Stimulated activated CD4-positive, alpha-beta T cell treated with anti-CD3 and anti-CD28 coated beads, Interleukin-4, amount 100 ng/mL, for 48 hours (primary cell): ENCODE measurements at regions not wholly inside any gene's neighbourhood (a gene's known extent, or its start where the extent isn't known, plus 50 kb on each side); places are given as distances from the start of the nearest gene placed in this dataset.

Experiments
- DNase-seq, 2 donors: peaks; one replicate each; pipeline ENCODE4 v3.0.0-alpha.2; 2020; ENCODE audit warnings: low read depth in 2 of 2

DNA sequence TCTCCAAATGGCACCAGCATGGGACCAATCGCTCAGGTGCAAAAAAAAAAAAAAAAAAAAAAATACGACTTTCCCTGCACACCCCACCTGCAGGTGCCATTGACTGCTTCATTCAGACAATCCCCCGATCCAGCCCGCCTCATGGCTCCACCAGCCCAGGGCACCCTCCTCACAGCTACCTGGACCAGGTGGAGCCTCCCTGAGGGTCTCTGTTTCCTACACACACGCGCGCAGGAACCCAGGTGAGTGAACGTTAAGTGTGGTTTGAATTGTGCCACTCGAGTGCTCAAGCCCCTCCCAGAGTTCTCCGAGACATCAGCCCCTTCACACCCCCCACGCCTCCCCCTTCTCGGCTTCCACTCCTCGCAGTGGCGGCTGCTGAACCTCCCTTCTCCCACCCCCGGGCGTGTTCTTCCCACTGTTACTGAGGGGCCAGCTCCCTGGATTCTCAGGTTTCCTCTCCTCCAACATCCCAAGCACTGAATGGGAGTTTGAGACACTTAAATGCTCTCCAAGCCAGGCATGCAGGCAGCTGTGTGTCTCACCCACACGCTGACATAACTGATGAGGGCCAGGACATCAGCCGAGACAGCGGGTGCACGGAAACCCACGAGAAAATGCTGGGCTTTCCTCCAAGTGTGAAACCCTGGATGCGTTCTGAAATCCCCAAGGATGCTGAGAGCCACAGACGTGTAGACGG is 88.8 kb upstream of the SNTG2 start:
- no peak for DNase-seq

DNA sequence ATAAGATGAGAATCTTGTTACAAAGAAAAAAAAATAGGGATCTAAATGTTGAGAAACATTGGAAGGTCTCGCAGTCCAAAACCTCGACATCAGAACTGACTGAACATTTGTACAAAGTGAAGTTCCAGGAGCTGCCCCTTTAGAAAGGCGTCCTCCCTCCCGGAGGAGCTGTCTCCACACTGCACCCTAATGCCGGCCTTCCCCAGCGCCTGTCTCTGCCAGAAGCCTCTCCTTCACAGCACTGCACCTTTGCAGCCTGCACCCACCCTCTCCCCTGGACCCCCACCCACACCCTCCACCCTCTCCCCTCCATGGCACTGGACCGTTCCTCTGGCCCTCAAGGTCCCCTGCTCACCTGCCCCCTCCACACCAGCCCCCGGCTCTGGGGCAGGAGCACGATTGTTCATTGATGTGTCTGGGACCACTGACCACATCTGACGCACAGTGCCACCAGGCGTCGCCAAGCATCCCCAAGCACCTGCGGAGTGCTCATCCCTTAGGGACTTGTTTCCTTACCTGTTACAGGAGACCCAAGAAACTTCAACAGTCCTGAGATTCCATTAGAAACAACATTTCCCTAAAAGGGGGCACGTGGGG is 90.3 kb upstream of the SNTG2 start:
- DNase-seq = no peak

GRCh38 chr2:858646-859045 is 92.0 kb upstream of the SNTG2 start:
- DNase-seq = no peak

- no peak for DNase-seq
Measured at GRCh38 chr2:857937-858336, 92.7 kb upstream of the SNTG2 start.

DNA sequence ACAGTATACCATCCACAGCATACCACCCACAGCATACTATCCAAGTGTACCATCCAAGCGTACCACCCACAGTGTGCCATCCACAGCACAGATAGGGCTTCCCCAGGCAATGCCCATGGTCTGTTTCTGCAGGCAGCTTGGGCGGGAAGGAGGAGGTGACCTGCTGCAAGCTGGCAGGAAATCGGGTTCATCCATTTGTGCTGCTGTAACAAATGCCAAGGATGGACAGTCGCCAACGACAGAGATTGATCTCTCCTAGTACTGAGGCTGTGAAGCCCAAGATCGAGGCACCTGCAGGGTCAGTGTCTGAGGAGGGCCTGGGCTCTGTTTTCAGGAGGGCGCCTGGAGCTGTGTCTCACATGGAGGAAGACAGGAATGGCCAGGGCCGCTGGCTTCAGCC is 93.6 kb upstream of the SNTG2 start:
- DNase-seq = no peak

DNA sequence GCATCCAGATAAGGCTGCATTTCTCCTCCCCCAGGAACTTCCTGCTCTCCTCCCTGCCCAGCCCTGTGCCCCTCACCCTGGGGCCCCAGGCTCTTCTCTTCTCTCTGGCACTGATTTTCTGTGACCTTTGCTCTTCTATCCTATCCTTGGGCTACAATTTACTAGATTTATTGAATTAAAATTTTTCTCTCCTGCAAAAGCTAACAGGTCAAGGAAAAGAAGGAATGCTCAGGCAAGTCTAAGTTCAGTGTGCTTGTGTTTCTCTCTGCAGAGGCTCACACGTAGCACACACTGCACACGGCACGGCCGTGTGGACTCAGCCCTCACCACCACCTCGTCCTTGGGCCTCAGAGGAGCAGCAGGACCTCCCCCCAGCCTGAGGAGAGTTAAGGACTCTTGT is 94.2 kb upstream of the SNTG2 start:
- no peak for DNase-seq

GRCh38 chr2:856041-856440 is 94.6 kb upstream of the SNTG2 start:
- no peak for DNase-seq

DNA sequence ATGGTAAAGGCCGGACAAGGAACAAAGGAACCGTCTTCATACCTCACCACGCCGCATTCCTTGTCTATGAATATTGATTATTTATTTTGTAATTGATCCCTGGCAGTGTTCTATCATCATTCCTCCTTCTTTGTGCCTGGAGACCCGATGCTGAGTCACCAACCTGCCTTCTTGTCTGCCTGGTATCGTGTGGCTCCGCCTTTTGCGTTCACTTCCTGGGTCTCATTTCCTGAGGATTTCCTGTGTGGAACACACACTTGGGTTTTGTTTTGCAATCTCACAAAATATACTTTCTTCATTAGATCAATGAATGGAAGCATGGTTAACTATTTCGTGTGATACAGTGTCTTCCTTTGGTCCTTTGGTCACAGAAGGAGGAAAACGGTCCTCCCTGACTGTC is 95.5 kb upstream of the SNTG2 start:
- DNase-seq = no peak

DNA sequence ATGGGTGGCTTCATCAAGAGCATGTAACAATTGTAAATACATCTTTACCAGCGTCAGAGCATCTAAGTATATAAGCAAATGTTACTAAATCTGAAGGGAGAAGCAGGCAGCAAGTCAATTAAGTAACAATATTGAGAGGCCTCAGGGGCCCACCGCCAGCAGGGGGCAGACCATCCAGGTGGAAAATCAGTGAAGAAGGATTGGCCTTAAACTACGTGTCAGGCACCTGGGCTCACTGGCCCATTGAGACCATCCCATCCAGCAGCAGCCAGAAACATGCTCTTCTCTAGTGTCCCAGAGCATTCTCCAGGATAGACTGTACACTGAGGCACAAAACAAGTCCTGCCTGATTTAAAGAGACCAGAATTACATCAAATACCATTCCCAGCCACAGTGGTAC is 96.2 kb upstream of the SNTG2 start:
- DNase-seq = peak; percentile 16 to 43

- DNase-seq = no peak
Measured at GRCh38 chr2:853203-853870, 97.3 kb upstream of the SNTG2 start.

GRCh38 chr2:852168-852567 is 98.5 kb upstream of the SNTG2 start:
- no peak for DNase-seq

DNA sequence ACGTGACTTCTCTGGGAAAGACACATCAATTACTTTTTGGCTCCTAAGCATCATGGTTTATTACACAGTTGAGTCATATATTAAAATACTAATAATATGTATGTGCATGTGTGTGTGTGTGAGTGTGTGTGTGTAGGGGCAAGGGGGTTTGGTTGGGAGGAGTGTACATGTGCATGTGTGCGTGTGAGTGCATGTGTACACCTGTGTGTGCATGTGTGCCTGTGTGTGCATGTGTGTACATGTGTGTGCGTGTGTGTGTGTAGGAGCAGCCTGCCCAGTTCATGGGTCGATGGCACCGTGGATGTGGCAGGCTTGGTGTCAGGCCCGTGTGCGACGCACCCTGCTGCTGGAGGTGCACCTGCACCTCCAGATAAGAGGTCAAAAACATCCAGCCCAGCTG is 99.0 kb upstream of the SNTG2 start:
- no peak for DNase-seq

- DNase-seq = no peak
Measured at GRCh38 chr2:851078-851477, 99.6 kb upstream of the SNTG2 start.

DNA sequence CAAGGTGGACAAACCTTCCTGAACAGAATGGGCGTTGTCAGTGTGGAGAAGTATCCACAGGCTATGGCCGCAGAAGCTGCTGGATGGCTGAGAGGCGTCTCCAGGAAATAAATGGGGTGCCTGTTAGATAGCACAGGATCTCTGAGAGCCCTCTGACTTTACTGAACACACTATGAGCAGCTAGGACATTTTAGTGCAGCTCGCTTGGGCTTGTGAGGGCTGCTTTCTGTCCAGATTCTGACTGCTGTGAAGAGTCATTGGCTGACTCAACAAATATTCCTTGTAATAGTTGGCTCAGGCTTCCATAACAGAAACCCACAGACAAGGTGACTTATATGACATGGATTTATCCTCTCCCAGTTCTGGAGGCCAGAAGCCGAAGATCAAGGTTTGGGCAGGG is 100.2 kb upstream of the SNTG2 start:
- no peak for DNase-seq

- no peak for DNase-seq
Measured at GRCh38 chr2:848099-848498, 102.5 kb upstream of the SNTG2 start.

DNA sequence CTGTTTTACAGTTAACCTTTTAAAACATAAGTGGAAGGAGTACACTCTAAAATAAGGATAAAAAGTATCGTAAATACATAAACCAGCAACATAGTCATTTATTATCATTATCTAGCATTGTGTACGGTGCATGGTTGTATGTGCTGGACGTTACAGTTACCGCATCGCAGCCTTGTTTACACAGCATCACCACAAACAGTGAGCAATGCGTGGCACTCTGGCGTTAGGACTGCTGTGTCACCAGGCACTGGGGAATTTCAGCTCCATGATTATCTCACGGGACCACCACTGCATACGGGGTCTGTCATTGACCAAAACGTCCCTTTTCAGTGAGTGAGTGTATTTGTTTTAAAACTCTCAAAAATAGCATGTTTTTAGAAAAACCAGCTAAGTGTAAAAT is 103.0 kb upstream of the SNTG2 start:
- DNase-seq = no peak

DNA sequence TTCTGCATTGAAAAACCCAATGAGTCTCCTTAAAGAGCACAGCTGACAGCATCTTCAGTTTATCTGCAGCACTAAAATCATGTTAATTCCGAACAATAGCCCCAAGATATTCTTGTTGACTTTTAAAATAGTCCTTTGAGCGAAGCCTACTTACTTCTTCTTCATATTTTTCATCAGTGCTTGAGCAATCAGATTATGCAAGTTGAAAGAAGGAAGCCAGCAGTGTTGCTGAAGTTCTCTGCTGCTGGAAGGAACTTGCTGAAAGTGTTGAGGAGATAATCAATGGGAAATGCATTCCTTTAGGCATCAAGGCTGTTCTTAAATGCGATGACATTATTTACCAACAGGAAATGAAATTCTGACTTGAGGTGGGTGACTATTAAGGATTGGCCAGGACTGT is 105.9 kb upstream of the SNTG2 start:
- DNase-seq = no peak

DNA sequence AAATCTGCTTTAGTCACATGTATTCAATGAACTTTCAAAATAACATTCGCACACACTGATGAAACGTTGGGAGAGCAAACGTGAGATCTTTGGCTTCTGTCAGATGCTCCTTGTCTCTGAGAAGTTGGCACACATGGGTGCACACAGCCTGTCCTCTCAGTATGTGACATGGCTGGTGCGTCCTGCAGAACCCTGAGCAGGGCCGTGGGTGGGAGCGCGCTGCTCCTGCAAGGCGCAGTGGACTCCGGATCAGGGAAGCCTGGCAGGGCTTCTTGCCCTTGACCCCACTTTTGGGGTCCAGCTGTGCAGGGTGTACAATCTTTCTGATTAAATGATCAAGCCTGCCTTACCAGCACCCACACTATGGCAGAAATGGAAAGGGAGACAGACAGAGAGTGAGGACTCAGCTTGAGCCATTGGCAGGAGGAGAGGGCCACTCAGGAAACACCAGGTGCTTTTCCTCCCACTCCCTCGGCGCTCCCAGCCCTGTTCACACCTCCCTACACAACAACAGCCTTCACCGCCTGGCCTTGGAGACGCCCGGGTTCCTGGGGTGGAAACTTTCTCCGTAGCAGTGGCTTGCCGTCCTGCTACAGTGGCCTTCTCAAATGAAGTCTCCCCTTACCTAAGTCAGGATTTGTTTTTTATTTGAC is 108.4 kb upstream of the SNTG2 start:
- no peak for DNase-seq

- DNase-seq = no peak
Measured at GRCh38 chr2:841036-841435, 109.6 kb upstream of the SNTG2 start.

- no peak for DNase-seq
Measured at GRCh38 chr2:834233-834632, 116.4 kb upstream of the SNTG2 start.

GRCh38 chr2:833180-833579 is 117.5 kb upstream of the SNTG2 start:
- no peak for DNase-seq

- DNase-seq = no peak
Measured at GRCh38 chr2:832635-833034, 118.0 kb upstream of the SNTG2 start.

DNA sequence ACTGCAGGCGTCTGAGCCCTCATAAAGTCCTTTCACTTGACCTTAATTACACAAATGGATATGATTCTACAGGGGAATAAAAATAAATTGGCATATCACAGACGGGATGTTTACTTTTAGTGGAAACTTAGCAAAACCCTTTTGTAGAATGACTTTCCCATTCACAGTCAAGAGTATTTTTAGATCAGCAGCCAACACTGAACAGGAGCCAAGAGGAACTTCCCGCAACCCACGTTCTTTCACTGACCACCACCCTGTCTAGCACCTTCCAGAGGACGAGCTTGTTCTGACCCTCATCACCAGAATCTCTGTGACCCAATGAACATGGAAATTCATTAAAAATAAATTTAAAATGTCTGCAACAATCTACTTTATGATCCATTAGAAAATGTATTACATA is 119.0 kb upstream of the SNTG2 start:
- no peak for DNase-seq
